ENCODE measurements at regions not wholly inside any gene's neighbourhood (a gene's known extent, or its start where the extent isn't known, plus 50 kb on each side); places are given as distances from the start of the nearest gene placed in this dataset.

- DNase-seq, result no peak
Measured at GRCh38 chr4:31307029-31307428, 586.9 kb downstream of the PCDH7 start.

- DNase-seq, result no peak
Measured at GRCh38 chr4:31324814-31325213, 604.6 kb downstream of the PCDH7 start.

- no peak for DNase-seq
Measured at GRCh38 chr4:31325300-31325699, 605.1 kb downstream of the PCDH7 start.

- DNase-seq, result no peak
Measured at GRCh38 chr4:31327031-31327430, 606.9 kb downstream of the PCDH7 start.

- no peak for DNase-seq
Measured at GRCh38 chr4:31328932-31329331, 608.8 kb downstream of the PCDH7 start.

GRCh38 chr4:31334086-31334910 is 614.1 kb downstream of the PCDH7 start:
- DNase-seq, result no peak

- no peak for DNase-seq
Measured at GRCh38 chr4:31338000-31338399, 617.8 kb downstream of the PCDH7 start.

GRCh38 chr4:31341601-31342359 is 621.6 kb downstream of the PCDH7 start:
- no peak for DNase-seq

GRCh38 chr4:31343061-31343460 is 622.9 kb downstream of the PCDH7 start:
- DNase-seq, result no peak

GRCh38 chr4:31349907-31350306 is 629.7 kb downstream of the PCDH7 start:
- DNase-seq, result no peak

- no peak for DNase-seq
Measured at GRCh38 chr4:31351695-31352094, 631.5 kb downstream of the PCDH7 start.

- DNase-seq, result no peak
Measured at GRCh38 chr4:31356839-31357238, 636.7 kb downstream of the PCDH7 start.

- no peak for DNase-seq
Measured at GRCh38 chr4:31360786-31361185, 640.6 kb downstream of the PCDH7 start.

- DNase-seq, result no peak
Measured at GRCh38 chr4:31362756-31363155, 642.6 kb downstream of the PCDH7 start.

GRCh38 chr4:31365006-31365690 is 645.0 kb downstream of the PCDH7 start:
- DNase-seq, result no peak

GRCh38 chr4:31366041-31366440 is 645.9 kb downstream of the PCDH7 start:
- no peak for DNase-seq

GRCh38 chr4:31370866-31371465 is 650.8 kb downstream of the PCDH7 start:
- no peak for DNase-seq

GRCh38 chr4:31374256-31374960 is 654.2 kb downstream of the PCDH7 start:
- DNase-seq, result no peak

- DNase-seq, result no peak
Measured at GRCh38 chr4:31375936-31376335, 655.8 kb downstream of the PCDH7 start.

- no peak for DNase-seq
Measured at GRCh38 chr4:31379364-31379763, 659.2 kb downstream of the PCDH7 start.

- DNase-seq, result no peak
Measured at GRCh38 chr4:31383767-31384166, 663.6 kb downstream of the PCDH7 start.

GRCh38 chr4:31390849-31391248 is 670.7 kb downstream of the PCDH7 start:
- no peak for DNase-seq

GRCh38 chr4:31391976-31392375 is 671.8 kb downstream of the PCDH7 start:
- no peak for DNase-seq
